Retina (tissue), 1 donor: ENCODE measurements at regions not wholly inside any gene's neighbourhood (a gene's known extent, or its start where the extent isn't known, plus 50 kb on each side); places are given as distances from the start of the nearest gene placed in this dataset.

Experiments
- DNase-seq: peaks from one replicate; pipeline ENCODE4 v3.0.0-alpha.2; 2016

GRCh38 chr4:14752341-14753046 is 249.8 kb upstream of the CPEB2 start:
- DNase-seq = no peak

GRCh38 chr4:14767142-14767541 is 235.1 kb upstream of the CPEB2 start:
- no peak for DNase-seq

GRCh38 chr4:14768449-14768848 is 233.8 kb upstream of the CPEB2 start:
- DNase-seq = no peak

GRCh38 chr4:14769993-14770392 is 232.3 kb upstream of the CPEB2 start:
- DNase-seq = no peak

- no peak for DNase-seq
Observed at GRCh38 chr4:14771094-14771493, 231.2 kb upstream of the CPEB2 start.

GRCh38 chr4:14771504-14772175 is 230.6 kb upstream of the CPEB2 start:
- no peak for DNase-seq

GRCh38 chr4:14772388-14772787 is 229.9 kb upstream of the CPEB2 start:
- DNase-seq = no peak

- DNase-seq = peak; percentile 37
Observed at GRCh38 chr4:14783011-14783877, 219.0 kb upstream of the CPEB2 start.

- DNase-seq = no peak
Observed at GRCh38 chr4:14787221-14787620, 215.1 kb upstream of the CPEB2 start.

- no peak for DNase-seq
Observed at GRCh38 chr4:14787894-14788293, 214.4 kb upstream of the CPEB2 start.

GRCh38 chr4:14790494-14790893 is 211.8 kb upstream of the CPEB2 start:
- no peak for DNase-seq

- DNase-seq = no peak
Observed at GRCh38 chr4:14792702-14793227, 209.5 kb upstream of the CPEB2 start.

GRCh38 chr4:14800977-14801376 is 201.3 kb upstream of the CPEB2 start:
- no peak for DNase-seq

- DNase-seq = no peak
Observed at GRCh38 chr4:14802596-14802995, 199.7 kb upstream of the CPEB2 start.

- no peak for DNase-seq
Observed at GRCh38 chr4:14807856-14808255, 194.4 kb upstream of the CPEB2 start.

GRCh38 chr4:14809203-14809602 is 193.1 kb upstream of the CPEB2 start:
- no peak for DNase-seq

GRCh38 chr4:14810121-14810520 is 192.2 kb upstream of the CPEB2 start:
- DNase-seq = no peak

- DNase-seq = no peak
Observed at GRCh38 chr4:14810568-14810967, 191.7 kb upstream of the CPEB2 start.

GRCh38 chr4:14812101-14812500 is 190.2 kb upstream of the CPEB2 start:
- no peak for DNase-seq

- no peak for DNase-seq
Observed at GRCh38 chr4:14816623-14817261, 185.5 kb upstream of the CPEB2 start.

- DNase-seq = no peak
Observed at GRCh38 chr4:14824189-14824588, 178.1 kb upstream of the CPEB2 start.

- DNase-seq = no peak
Observed at GRCh38 chr4:14827111-14827510, 175.2 kb upstream of the CPEB2 start.

- no peak for DNase-seq
Observed at GRCh38 chr4:14829795-14830194, 172.5 kb upstream of the CPEB2 start.
